ENCODE measurements at regions not wholly inside any gene's neighbourhood (a gene's known extent, or its start where the extent isn't known, plus 50 kb on each side); places are given as distances from the start of the nearest gene placed in this dataset.

DNA sequence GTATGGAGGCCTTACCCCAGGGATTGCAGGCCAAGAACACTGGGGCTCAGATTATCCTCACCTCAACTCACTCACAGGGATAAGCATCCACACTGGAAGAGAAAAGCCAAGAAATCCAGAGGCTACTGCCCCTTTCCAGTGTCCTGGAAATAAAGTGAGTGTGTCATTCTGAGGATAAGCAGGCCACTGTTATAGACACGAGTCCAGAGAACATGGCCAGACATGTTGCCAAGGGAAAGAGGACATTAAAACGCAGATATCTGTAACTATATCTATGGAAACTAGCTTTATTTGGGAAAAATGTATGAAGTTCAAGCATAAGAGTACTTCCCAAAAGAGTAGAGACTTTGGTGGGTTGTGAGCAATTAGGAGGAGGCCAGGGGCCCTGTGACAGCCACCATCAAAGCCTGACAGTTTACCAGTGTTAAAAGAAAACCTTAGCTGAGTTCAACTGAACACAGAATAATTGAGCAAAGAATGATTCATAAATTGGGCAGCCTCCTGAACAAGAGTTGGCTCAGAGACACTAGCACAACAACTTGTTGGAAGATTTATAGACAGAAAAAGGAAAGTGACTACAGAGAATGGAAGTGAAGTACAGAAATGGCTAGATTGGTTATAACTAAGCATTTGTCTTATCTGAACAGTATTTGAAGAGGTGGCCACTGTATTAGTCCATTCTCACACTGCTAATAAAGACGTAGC is 1222.2 kb downstream of the STIM2 start:
- TF ChIP-seq, protein P1, sequence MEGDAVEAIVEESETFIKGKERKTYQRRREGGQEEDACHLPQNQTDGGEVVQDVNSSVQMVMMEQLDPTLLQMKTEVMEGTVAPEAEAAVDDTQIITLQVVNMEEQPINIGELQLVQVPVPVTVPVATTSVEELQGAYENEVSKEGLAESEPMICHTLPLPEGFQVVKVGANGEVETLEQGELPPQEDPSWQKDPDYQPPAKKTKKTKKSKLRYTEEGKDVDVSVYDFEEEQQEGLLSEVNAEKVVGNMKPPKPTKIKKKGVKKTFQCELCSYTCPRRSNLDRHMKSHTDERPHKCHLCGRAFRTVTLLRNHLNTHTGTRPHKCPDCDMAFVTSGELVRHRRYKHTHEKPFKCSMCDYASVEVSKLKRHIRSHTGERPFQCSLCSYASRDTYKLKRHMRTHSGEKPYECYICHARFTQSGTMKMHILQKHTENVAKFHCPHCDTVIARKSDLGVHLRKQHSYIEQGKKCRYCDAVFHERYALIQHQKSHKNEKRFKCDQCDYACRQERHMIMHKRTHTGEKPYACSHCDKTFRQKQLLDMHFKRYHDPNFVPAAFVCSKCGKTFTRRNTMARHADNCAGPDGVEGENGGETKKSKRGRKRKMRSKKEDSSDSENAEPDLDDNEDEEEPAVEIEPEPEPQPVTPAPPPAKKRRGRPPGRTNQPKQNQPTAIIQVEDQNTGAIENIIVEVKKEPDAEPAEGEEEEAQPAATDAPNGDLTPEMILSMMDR (IDR thresholded peaks at IDR 0.05; ENCODE audit: low read depth, low read length, missing control alignments) = no peak
- DNase-seq (ENCODE audit: low read depth) = no peak
- in situ Hi-C loops (cut with HindIII; ENCODE audit: low sequenced_read_pairs) = no loop called here
- no peak overlapping the region for H3K4me3 ChIP-seq (ENCODE audit: low read depth, low read length)

DNA sequence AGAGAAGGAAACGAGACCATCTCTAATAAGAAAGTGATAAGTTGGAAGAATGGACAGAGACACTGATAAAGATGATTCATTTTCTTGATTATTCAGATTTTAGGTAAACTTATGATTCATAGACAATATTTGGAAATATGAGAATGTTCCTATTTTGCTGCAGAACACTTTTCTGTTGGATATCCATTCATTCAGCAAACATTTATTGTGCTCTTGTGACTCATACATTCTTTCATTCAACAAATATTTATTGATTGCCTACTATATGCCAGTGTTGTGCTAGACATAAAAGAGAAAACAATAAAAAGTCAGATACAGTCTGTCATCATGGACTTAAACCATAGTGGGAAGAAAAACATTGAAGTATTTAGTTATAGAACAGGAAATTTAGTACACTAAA is 1232.0 kb downstream of the STIM2 start:
- DNase-seq (ENCODE audit: low read depth) = no peak
- TF ChIP-seq, protein P1 (IDR thresholded peaks at IDR 0.05; ENCODE audit: low read depth, low read length, missing control alignments) = no peak
- H3K4me3 ChIP-seq (ENCODE audit: low read depth, low read length) = no peak overlapping the region
- in situ Hi-C loops (cut with HindIII; ENCODE audit: low sequenced_read_pairs) = no loop called here

DNA sequence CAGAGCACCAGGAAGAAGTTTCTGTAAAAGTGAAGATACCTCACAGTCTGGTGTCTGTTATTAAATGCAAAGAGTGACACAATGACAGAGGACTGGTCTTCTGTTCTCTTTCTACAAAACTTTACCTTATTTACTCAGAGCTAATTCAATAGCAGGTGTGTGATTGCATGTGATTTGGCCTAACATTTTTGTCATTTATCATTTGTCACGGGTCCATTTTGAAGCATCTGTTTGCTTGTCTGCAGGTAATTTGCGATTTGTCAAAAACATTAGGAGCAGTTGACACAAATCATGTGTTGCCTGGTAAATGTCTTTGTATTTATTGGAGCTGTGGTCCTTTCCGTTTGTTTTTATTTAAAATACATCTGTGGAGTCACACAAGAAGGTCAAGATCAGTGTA is 1232.4 kb downstream of the STIM2 start:
- no peak for DNase-seq (ENCODE audit: low read depth)
- in situ Hi-C loops (cut with HindIII; ENCODE audit: low sequenced_read_pairs) = no loop called here
- TF ChIP-seq, protein P1 (IDR thresholded peaks at IDR 0.05; ENCODE audit: low read depth, low read length, missing control alignments) = no peak

DNA sequence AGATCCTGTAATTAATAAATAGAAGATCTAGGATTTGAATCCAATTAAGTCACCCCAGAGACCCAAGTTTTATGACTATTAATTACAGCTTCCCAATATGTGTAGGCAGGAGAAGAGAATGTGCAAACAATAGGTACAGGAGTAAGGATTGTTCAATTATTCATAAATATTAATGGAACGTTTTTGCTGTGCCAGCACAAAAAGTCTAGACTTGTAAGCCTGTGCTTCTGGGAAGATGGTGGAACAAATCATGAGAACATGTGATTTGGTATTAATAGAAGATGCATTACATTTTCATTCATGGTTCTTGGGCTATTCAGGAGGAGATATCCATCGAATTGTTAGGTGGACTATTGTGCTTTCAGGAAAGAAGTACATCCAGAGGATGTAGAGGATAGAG is 1240.9 kb downstream of the STIM2 start:
- TF ChIP-seq, protein P1 (IDR thresholded peaks at IDR 0.05; ENCODE audit: low read depth, low read length, missing control alignments) = no peak
- in situ Hi-C loops (cut with HindIII; ENCODE audit: low sequenced_read_pairs) = no loop called here
- no peak for DNase-seq (ENCODE audit: low read depth)
- H3K4me3 ChIP-seq (ENCODE audit: low read depth, low read length) = no peak overlapping the region

More for the DNA sequence above, 1232.4 kb downstream of the STIM2 start:
- no peak overlapping the region for H3K4me3 ChIP-seq (ENCODE audit: low read depth, low read length)

DNA sequence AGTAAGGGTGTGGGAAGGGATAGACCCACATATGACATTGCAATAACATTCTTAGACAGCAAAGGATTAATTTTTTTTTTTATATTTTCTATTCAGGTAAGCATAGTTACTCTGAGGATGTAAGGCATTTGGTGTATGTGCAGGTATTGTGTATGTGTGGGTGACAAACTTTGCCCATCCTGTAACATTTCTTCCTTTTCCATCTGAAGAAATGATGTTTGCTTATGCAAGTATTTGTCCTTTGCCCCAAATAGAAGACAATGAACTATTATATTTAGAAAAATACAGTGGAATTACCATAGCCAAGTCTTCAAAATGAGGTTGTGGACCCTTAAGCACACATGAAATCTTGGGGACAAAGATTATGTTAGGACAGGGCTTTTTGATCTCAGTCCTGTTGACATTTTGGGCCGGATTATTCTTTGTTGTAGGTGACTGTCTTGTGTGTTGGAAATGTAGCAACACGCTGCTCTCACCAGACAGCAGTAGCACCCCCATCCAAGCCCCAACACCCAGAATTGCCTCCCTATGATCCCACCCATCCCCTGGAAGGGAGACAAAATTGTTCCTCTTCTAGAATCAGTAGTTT is 1244.7 kb downstream of the STIM2 start:
- in situ Hi-C loops (cut with HindIII; ENCODE audit: low sequenced_read_pairs) = no loop called here
- no peak for DNase-seq (ENCODE audit: low read depth)
- TF ChIP-seq, protein P1 (IDR thresholded peaks at IDR 0.05; ENCODE audit: low read depth, low read length, missing control alignments) = no peak
- H3K4me3 ChIP-seq (ENCODE audit: low read depth, low read length) = no peak overlapping the region

DNA sequence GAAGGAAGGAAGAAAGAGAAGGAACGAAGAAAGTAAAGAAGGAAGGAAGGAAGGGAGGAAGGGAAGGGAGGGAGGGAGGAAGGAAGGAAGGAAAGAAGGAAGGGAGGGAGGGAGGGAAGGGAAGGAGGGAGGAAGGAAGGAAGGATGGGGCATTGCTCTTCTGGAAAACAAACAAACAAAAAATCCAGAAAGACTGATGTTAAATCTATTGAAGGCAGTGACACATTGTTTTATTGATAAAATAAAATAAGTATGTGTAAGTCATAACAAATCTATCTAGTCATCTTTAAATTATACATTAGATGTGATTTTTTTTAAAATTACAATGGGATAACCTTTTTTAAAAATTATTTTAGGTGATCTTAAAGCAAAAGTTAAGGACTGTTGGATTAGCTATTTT is 1245.5 kb downstream of the STIM2 start:
- no peak for DNase-seq (ENCODE audit: low read depth)
- TF ChIP-seq, protein P1 (IDR thresholded peaks at IDR 0.05; ENCODE audit: low read depth, low read length, missing control alignments) = no peak
- in situ Hi-C loops (cut with HindIII; ENCODE audit: low sequenced_read_pairs) = no loop called here
- no peak overlapping the region for H3K4me3 ChIP-seq (ENCODE audit: low read depth, low read length)

All from astrocyte of the cerebellum (primary cell).